ENCODE measurements at regions not wholly inside any gene's neighbourhood (a gene's known extent, or its start where the extent isn't known, plus 50 kb on each side); places are given as distances from the start of the nearest gene placed in this dataset.
"Not testable (repeated sequence)": the region's sequence is repeated elsewhere in the genome, so short reads cannot be mapped to it uniquely, and the experiment has no call there.

DNA sequence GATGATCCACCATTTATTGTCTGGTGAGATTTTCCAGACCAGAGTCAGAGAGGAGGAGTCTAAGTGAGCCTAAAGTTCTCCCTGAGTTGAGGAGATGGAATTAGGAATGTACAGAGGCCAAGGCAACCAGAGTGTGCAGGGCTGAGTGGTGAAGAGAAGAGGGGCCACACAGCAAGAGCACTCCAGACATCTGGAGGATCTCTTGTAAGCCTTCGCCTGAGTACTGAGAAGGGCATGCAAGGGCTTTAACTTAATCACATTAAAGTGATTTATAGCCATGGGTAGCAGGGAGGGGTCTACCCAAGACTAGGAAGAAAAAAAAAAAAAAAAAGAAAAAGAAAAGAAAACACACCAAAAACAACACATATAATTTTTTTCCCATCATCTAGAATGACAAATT, 1190.4 kb downstream of the GATA3 start:
- TF ChIP-seq, protein P1, sequence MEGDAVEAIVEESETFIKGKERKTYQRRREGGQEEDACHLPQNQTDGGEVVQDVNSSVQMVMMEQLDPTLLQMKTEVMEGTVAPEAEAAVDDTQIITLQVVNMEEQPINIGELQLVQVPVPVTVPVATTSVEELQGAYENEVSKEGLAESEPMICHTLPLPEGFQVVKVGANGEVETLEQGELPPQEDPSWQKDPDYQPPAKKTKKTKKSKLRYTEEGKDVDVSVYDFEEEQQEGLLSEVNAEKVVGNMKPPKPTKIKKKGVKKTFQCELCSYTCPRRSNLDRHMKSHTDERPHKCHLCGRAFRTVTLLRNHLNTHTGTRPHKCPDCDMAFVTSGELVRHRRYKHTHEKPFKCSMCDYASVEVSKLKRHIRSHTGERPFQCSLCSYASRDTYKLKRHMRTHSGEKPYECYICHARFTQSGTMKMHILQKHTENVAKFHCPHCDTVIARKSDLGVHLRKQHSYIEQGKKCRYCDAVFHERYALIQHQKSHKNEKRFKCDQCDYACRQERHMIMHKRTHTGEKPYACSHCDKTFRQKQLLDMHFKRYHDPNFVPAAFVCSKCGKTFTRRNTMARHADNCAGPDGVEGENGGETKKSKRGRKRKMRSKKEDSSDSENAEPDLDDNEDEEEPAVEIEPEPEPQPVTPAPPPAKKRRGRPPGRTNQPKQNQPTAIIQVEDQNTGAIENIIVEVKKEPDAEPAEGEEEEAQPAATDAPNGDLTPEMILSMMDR (IDR thresholded peaks at IDR 0.05; ENCODE audit: insufficient read depth, low read length, poor library complexity, severe bottlenecking): no peak
- no peak overlapping the region for H3K4me3 ChIP-seq (ENCODE audit: low read depth, low read length)
- DNase-seq (ENCODE audit: low read depth): no peak
- H3K27me3 ChIP-seq (ENCODE audit: control insufficient read depth, insufficient read depth, low read length): no peaks in the 10 kb centered on the region
- H3K36me3 ChIP-seq (ENCODE audit: control insufficient read depth, insufficient read depth, low read length): no peaks in the 10 kb centered on the region

DNA sequence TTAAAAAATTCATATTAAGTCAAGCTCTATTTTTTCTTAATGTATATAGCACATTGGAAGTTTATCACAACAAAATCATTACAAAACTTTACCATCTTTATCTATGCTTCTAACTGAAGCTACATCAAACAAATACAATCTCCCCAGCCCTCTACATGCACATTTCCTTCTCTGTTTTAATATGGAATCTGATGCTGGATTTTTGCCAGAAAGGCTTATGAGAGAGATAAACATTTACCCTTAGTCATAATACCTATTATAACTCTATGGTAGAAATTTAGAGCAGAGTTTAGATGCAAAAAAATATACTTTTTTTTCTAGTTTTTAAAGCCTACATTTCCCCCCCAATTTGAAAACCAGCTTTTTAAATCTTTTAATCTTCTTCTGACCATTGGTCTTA, 1198.6 kb downstream of the GATA3 start:
- DNase-seq (ENCODE audit: low read depth): no peak
- H3K4me3 ChIP-seq (ENCODE audit: low read depth, low read length): no peak overlapping the region
- no peaks in the 10 kb centered on the region for H3K27me3 ChIP-seq (ENCODE audit: control insufficient read depth, insufficient read depth, low read length)
- no peaks in the 10 kb centered on the region for H3K36me3 ChIP-seq (ENCODE audit: control insufficient read depth, insufficient read depth, low read length)
- TF ChIP-seq, protein P1 (IDR thresholded peaks at IDR 0.05; ENCODE audit: insufficient read depth, low read length, poor library complexity, severe bottlenecking): no peak

DNA sequence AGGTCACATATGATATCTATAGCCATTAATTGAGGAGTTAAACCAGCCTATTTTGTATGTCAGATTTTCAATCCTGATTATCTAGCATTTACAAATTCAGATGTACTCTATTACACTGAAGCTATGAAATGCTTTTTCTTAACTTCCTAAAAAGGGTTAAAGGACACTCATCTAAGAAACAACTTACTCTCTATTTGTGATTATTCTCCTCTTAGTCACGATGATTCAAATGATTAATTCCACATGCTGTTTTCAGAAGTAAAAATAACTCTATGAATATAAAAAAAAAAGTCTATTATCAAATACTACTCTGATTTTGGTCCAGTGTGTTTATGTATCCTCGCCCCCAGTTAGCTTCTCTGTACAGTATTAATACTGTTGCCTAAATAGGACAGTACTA, 1199.9 kb downstream of the GATA3 start:
- H3K36me3 ChIP-seq (ENCODE audit: control insufficient read depth, insufficient read depth, low read length): no peaks in the 10 kb centered on the region
- no peak for DNase-seq (ENCODE audit: low read depth)
- no peak overlapping the region for H3K4me3 ChIP-seq (ENCODE audit: low read depth, low read length)
- no peaks in the 10 kb centered on the region for H3K27me3 ChIP-seq (ENCODE audit: control insufficient read depth, insufficient read depth, low read length)
- TF ChIP-seq, protein P1 (IDR thresholded peaks at IDR 0.05; ENCODE audit: insufficient read depth, low read length, poor library complexity, severe bottlenecking): no peak

DNA sequence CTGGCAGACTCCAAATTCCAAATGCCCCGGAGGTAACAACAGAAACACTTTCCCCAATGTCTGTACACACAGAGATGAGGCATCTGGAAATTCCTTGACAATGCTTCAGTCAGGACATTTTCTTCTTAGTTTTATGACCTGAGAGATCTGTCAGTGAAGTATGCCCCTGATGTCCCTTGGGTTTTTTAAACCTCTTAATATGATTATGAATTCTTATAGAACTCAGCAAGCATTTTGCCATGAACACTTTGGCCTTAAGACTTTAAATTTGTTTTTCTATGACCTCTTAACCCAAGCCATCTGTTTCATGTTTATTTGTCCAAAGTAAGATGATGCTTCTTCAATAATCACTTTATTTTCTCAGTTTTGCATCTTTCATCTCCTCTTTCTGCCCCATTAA, 1206.2 kb downstream of the GATA3 start:
- TF ChIP-seq, protein P1 (IDR thresholded peaks at IDR 0.05; ENCODE audit: insufficient read depth, low read length, poor library complexity, severe bottlenecking): no peak
- DNase-seq (ENCODE audit: low read depth): no peak
- Histone ChIP-seq H3K36me3 (ENCODE audit: control insufficient read depth, insufficient read depth, low read length) (no peaks in the 10 kb centered on the region), H3K27me3 (ENCODE audit: control insufficient read depth, insufficient read depth, low read length) (no peaks in the 10 kb centered on the region), H3K4me3 (ENCODE audit: low read depth, low read length) (no peak overlapping the region)

DNA sequence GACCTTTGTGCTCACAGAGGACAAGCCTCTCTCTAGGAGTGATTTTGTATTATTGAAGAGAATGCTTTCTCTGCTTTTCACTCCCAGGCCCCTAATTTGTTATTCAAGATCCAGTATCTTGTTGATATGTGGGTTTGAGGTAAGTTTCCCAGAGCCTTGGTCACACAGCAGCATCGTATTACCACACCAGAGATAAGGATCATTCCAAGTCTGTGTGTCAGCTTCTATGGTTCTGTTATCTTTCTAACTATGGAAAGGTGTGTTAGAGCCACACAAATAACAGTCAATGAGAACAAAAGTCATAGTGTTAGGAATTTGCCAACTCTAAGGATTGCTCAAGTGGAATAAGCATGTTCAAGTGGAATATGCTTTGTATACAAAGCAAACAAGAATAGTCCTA, 1208.3 kb downstream of the GATA3 start:
- no peaks in the 10 kb centered on the region for H3K27me3 ChIP-seq (ENCODE audit: control insufficient read depth, insufficient read depth, low read length)
- H3K36me3 ChIP-seq (ENCODE audit: control insufficient read depth, insufficient read depth, low read length): no peaks in the 10 kb centered on the region
- TF ChIP-seq, protein P1 (IDR thresholded peaks at IDR 0.05; ENCODE audit: insufficient read depth, low read length, poor library complexity, severe bottlenecking): no peak
- no peak overlapping the region for H3K4me3 ChIP-seq (ENCODE audit: low read depth, low read length)
- DNase-seq (ENCODE audit: low read depth): no peak

DNA sequence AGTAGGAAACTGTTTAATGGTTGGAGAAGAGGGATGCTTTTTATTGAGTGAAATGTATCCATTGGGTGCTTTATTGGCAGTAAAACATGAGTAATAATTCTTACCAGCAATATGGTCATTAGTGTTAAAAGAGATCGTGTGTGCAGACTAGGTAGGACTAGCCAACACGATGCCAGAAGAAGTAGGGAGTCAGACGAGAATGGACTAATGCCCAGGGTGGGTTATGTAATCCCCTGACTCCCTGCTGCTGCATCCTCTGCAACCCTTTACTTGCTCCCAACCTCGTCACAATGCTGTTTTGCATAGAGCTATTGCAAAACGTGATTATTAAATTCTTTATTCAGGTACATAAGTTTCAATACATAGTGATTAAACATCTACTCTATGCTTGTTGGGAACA, 1213.7 kb downstream of the GATA3 start:
- DNase-seq (ENCODE audit: low read depth): no peak
- TF ChIP-seq, protein P1 (IDR thresholded peaks at IDR 0.05; ENCODE audit: insufficient read depth, low read length, poor library complexity, severe bottlenecking): no peak
- Histone ChIP-seq H3K4me3 (ENCODE audit: low read depth, low read length) (no peak overlapping the region), H3K36me3 (ENCODE audit: control insufficient read depth, insufficient read depth, low read length) (no peaks in the 10 kb centered on the region), H3K27me3 (ENCODE audit: control insufficient read depth, insufficient read depth, low read length) (no peaks in the 10 kb centered on the region)

DNA sequence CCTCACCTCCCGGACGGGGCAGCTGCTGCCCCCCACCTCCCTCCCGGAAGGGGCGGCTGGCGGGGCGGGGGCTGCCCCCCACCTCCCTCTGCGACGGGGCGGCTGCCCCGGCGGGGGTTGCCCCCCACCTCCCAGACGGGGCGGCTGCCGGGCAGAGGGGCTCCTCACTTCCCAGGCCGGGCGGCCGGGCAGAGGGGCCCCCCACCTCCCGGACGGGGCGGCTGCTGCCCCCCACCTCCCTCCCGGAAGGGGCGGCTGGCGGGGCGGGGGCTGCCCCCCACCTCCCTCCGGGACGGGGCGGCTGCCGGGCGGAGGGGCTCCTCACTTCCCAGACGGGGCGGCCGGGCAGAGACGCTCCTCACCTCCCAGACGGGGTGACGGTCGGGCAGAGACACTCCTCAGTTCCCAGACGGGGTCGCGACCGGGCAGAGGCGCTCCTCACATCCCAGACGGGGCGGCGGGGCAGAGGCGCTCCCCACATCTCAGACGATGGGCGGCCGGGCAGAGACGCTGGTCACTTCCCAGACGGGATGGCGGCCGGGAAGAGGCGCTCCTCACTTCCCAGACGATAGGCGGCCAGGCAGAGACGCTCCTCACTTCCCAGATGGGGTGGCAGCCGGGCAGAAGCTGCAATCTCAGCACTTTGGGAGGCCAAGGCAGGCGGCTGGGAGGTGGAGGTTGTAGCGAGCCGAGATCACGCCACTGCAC, 1218.8 kb downstream of the GATA3 start:
- H3K27me3 ChIP-seq (ENCODE audit: control insufficient read depth, insufficient read depth, low read length); H3K4me3 ChIP-seq (ENCODE audit: low read depth, low read length); H3K36me3 ChIP-seq (ENCODE audit: control insufficient read depth, insufficient read depth, low read length); DNase-seq (ENCODE audit: low read depth): not testable (repeated sequence)

All from kidney epithelial cell (primary cell).